ENCODE measurements at regions not wholly inside any gene's neighbourhood (a gene's known extent, or its start where the extent isn't known, plus 50 kb on each side); places are given as distances from the start of the nearest gene placed in this dataset.

- TF ChIP-seq CTCF (IDR thresholded peaks at IDR 0.05) = no peak
- no peak for TF ChIP-seq POLR2A (IDR thresholded peaks at IDR 0.05)
Measured at GRCh38 chr11:122598971-122599370, 56.6 kb upstream of the UBASH3B start.

Data from adrenal gland (tissue), 5 donors.